K562 (cell line): ENCODE measurements at regions not wholly inside any gene's neighbourhood (a gene's known extent, or its start where the extent isn't known, plus 50 kb on each side); places are given as distances from the start of the nearest gene placed in this dataset.

Source experiments
- AFF4 ChIP-seq: sonication (generic); formaldehyde crosslinking; IDR thresholded peaks from 2 replicates; pipeline ENCODE4 v1.8.0; 2023; ENCODE audit warnings: mild to moderate bottlenecking, missing genetic modification reagents
- CREB1 ChIP-seq, 2 experiments: sonication (generic) in 1 of 2; formaldehyde crosslinking in 1 of 2; IDR thresholded peaks; 2 replicates each; pipeline versions ENCODE4 v1.6.1 to v1.8.0; 2012 to 2022; ENCODE audit warnings: inconsistent platforms in 1 of 2, mild to moderate bottlenecking in 1 of 2, missing genetic modification reagents in 1 of 2, moderate library complexity in 1 of 2
- EWSR1 ChIP-seq: fragments of 450-650 bp; IDR thresholded peaks from 2 replicates; pipeline ENCODE4 v1.6.1; 2018; ENCODE audit warnings: borderline replicate concordance, mild to moderate bottlenecking, low read depth, moderate library complexity; ENCODE audit not compliant: partially characterized antibody
- EZH2 ChIP-seq: IDR thresholded peaks from 2 replicates; pipeline ENCODE4 v1.6.1; 2012; ENCODE audit warnings: low read depth, mild to moderate bottlenecking, inconsistent platforms, low read length, borderline replicate concordance
- HNRNPUL1 ChIP-seq: fragments of 200-400 bp; formaldehyde crosslinking; IDR thresholded peaks from 2 replicates; pipeline ENCODE4 v1.6.1; 2017; ENCODE audit warnings: low read length
- POLR2A ChIP-seq: fragments of 450-650 bp; conservative IDR thresholded peaks from 2 replicates; pipeline ENCODE4 v1.6.1; 2016
- RFX5 ChIP-seq: IDR thresholded peaks from 2 replicates; pipeline ENCODE4 v1.6.1; 2011; ENCODE audit warnings: low read depth, mild to moderate bottlenecking, improper control_type of control experiment, low read length
- SMC3 ChIP-seq: conservative IDR thresholded peaks from 2 replicates; pipeline ENCODE4 v1.6.1; 2011; ENCODE audit warnings: low read depth, low read length, improper control_type of control experiment; ENCODE audit not compliant: insufficient read depth
- YBX1 ChIP-seq: fragments of 450-650 bp; IDR thresholded peaks from 2 replicates; pipeline ENCODE4 v1.7.1; 2016; ENCODE audit warnings: mild to moderate bottlenecking
- YY1 ChIP-seq, 3 experiments: IDR thresholded peaks; 2 replicates each; pipeline ENCODE4 v1.6.1; 2011; ENCODE audit warnings: low read length in 2 of 3, mild to moderate bottlenecking in 2 of 3, moderate library complexity in 2 of 3, borderline replicate concordance in 1 of 3, control low read depth in 1 of 3, low read depth in 1 of 3; ENCODE audit not compliant: insufficient read depth in 3 of 3, insufficient replicate concordance in 2 of 3, control insufficient read depth in 1 of 3, insufficient read length in 1 of 3; ENCODE audit errors: extremely low read depth in 1 of 3
- TF ChIP-seq, protein P1 (sequence below): conservative IDR thresholded peaks from 2 replicates; pipeline ENCODE4 v1.6.1; 2011; ENCODE audit warnings: low read depth, mild to moderate bottlenecking, low read length; ENCODE audit not compliant: control insufficient read depth
- TF ChIP-seq, protein P2 (sequence below), 3 experiments: IDR thresholded peaks in 2 of 3; conservative IDR thresholded peaks in 1 of 3; 2 replicates each; pipeline ENCODE4 v1.5.1; 2011 to 2012; ENCODE audit warnings: low read length in 3 of 3, mild to moderate bottlenecking in 3 of 3, control low read depth in 2 of 3, improper control_type of control experiment in 1 of 3, inconsistent platforms in 1 of 3, low read depth in 1 of 3, mixed read lengths in 1 of 3, moderate library complexity in 1 of 3; ENCODE audit not compliant: insufficient read depth in 2 of 3
- TF ChIP-seq, protein P3 (sequence below), 2 experiments: fragments of 450-650 bp; formaldehyde crosslinking in 1 of 2; IDR thresholded peaks; 2 replicates each; pipeline versions ENCODE4 v1.4.0 to v1.6.1; 2014 to 2020; ENCODE audit warnings: mild to moderate bottlenecking in 2 of 2, borderline replicate concordance in 1 of 2, low read depth in 1 of 2

- TF ChIP-seq HNRNPUL1 (no peak), POLR2A (no peak), YBX1 (no peak), CREB1 (IDR thresholded peaks at IDR 0.05) (no peak), CREB1 (CRISPR knock-in tag; IDR thresholded peaks at IDR 0.05) (no peak), EZH2 (no peak), EWSR1 (no peak), YY1 (IDR thresholded peaks at IDR 0.05; ENCODE audit: borderline replicate concordance in 1 of 3, control insufficient read depth in 1 of 3, extremely low read depth in 1 of 3, insufficient read depth in 3 of 3, insufficient read length in 1 of 3, insufficient replicate concordance in 2 of 3, low read depth in 1 of 3, low read length in 2 of 3) (no peak), RFX5 (no peak), AFF4 (CRISPR knock-in tag) (no peak), SMC3 (no peak)
- TF ChIP-seq, protein P1, sequence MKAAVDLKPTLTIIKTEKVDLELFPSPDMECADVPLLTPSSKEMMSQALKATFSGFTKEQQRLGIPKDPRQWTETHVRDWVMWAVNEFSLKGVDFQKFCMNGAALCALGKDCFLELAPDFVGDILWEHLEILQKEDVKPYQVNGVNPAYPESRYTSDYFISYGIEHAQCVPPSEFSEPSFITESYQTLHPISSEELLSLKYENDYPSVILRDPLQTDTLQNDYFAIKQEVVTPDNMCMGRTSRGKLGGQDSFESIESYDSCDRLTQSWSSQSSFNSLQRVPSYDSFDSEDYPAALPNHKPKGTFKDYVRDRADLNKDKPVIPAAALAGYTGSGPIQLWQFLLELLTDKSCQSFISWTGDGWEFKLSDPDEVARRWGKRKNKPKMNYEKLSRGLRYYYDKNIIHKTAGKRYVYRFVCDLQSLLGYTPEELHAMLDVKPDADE = no peak
- TF ChIP-seq, protein P2, sequence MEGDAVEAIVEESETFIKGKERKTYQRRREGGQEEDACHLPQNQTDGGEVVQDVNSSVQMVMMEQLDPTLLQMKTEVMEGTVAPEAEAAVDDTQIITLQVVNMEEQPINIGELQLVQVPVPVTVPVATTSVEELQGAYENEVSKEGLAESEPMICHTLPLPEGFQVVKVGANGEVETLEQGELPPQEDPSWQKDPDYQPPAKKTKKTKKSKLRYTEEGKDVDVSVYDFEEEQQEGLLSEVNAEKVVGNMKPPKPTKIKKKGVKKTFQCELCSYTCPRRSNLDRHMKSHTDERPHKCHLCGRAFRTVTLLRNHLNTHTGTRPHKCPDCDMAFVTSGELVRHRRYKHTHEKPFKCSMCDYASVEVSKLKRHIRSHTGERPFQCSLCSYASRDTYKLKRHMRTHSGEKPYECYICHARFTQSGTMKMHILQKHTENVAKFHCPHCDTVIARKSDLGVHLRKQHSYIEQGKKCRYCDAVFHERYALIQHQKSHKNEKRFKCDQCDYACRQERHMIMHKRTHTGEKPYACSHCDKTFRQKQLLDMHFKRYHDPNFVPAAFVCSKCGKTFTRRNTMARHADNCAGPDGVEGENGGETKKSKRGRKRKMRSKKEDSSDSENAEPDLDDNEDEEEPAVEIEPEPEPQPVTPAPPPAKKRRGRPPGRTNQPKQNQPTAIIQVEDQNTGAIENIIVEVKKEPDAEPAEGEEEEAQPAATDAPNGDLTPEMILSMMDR (IDR thresholded peaks at IDR 0.05 in 2 of 3, conservative IDR thresholded peaks at IDR 0.05 in 1 of 3; ENCODE audit: insufficient read depth in 2 of 3, low read depth in 1 of 3, low read length in 3 of 3) = no peak
- TF ChIP-seq, protein P3, sequence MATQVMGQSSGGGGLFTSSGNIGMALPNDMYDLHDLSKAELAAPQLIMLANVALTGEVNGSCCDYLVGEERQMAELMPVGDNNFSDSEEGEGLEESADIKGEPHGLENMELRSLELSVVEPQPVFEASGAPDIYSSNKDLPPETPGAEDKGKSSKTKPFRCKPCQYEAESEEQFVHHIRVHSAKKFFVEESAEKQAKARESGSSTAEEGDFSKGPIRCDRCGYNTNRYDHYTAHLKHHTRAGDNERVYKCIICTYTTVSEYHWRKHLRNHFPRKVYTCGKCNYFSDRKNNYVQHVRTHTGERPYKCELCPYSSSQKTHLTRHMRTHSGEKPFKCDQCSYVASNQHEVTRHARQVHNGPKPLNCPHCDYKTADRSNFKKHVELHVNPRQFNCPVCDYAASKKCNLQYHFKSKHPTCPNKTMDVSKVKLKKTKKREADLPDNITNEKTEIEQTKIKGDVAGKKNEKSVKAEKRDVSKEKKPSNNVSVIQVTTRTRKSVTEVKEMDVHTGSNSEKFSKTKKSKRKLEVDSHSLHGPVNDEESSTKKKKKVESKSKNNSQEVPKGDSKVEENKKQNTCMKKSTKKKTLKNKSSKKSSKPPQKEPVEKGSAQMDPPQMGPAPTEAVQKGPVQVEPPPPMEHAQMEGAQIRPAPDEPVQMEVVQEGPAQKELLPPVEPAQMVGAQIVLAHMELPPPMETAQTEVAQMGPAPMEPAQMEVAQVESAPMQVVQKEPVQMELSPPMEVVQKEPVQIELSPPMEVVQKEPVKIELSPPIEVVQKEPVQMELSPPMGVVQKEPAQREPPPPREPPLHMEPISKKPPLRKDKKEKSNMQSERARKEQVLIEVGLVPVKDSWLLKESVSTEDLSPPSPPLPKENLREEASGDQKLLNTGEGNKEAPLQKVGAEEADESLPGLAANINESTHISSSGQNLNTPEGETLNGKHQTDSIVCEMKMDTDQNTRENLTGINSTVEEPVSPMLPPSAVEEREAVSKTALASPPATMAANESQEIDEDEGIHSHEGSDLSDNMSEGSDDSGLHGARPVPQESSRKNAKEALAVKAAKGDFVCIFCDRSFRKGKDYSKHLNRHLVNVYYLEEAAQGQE (IDR thresholded peaks at IDR 0.05; ENCODE audit: borderline replicate concordance) = no peak
- TF ChIP-seq, protein P3 (CRISPR knock-in tag; IDR thresholded peaks at IDR 0.05; ENCODE audit: low read depth) = no peak
Measured at GRCh38 chr11:121881806-121882205, 234.2 kb downstream of the BLID start.
